ENCODE measurements at regions not wholly inside any gene's neighbourhood (a gene's known extent, or its start where the extent isn't known, plus 50 kb on each side); places are given as distances from the start of the nearest gene placed in this dataset.

- TF ChIP-seq CTCF (IDR thresholded peaks at IDR 0.05), result no peak
- TF ChIP-seq POLR2A (IDR thresholded peaks at IDR 0.05), result no peak
- no peak for TF ChIP-seq POLR2AphosphoS5 (IDR thresholded peaks at IDR 0.05)
Measured at GRCh38 chr14:48229091-48229490, 553.7 kb upstream of the MDGA2 start.
